ENCODE measurements at regions not wholly inside any gene's neighbourhood (a gene's known extent, or its start where the extent isn't known, plus 50 kb on each side); places are given as distances from the start of the nearest gene placed in this dataset.

DNA sequence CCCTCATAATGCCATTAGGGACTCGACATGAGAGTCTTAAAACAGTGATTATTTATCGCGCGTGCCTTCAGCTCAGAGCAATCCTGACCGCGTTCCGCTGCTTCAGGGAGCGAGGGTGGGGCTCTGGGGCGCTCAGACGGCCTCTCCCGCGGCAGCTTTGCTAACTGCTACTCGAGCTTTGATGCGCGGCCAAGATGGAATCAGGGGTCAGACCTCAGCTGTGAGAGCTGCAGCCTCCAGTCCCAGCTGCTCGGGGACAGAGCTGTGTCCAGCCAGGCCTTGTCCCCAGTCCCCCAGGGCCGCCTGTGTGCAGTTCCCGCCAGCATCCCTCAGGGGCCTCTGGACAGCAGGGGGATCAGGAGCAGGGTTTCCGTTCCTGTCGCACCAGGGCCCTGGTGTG lies 104.6 kb upstream of the TTC34 start:
- TF ChIP-seq, protein P1, sequence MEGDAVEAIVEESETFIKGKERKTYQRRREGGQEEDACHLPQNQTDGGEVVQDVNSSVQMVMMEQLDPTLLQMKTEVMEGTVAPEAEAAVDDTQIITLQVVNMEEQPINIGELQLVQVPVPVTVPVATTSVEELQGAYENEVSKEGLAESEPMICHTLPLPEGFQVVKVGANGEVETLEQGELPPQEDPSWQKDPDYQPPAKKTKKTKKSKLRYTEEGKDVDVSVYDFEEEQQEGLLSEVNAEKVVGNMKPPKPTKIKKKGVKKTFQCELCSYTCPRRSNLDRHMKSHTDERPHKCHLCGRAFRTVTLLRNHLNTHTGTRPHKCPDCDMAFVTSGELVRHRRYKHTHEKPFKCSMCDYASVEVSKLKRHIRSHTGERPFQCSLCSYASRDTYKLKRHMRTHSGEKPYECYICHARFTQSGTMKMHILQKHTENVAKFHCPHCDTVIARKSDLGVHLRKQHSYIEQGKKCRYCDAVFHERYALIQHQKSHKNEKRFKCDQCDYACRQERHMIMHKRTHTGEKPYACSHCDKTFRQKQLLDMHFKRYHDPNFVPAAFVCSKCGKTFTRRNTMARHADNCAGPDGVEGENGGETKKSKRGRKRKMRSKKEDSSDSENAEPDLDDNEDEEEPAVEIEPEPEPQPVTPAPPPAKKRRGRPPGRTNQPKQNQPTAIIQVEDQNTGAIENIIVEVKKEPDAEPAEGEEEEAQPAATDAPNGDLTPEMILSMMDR (IDR thresholded peaks at IDR 0.05): no peak
- TF ChIP-seq POLR2AphosphoS5 (IDR thresholded peaks at IDR 0.05; ENCODE audit: insufficient read depth in 1 of 2, low read depth in 1 of 2) (no peak), POLR2A (IDR thresholded peaks at IDR 0.05) (no peak)
